HEK293 (cell line): ENCODE measurements at regions not wholly inside any gene's neighbourhood (a gene's known extent, or its start where the extent isn't known, plus 50 kb on each side); places are given as distances from the start of the nearest gene placed in this dataset.

Experiments used
- CTCF ChIA-PET: fragments of 350-600 bp; formaldehyde crosslinking; extraction: SDS; loops from one replicate; lab custom pipeline; 2021; ENCODE audit warnings: antibody characterized with exemption; lab: Yijun Ruan, JAX
- POLR2A ChIA-PET: fragments of 300-600 bp; formaldehyde crosslinking; extraction: SDS; loops from one replicate; lab custom pipeline; 2020; ENCODE audit warnings: antibody characterized with exemption, inconsistent platforms; lab: Yijun Ruan, JAX
- H3K27ac ChIP-seq: fragments of 200-500 bp; sonication (Bioruptor generic); 2 replicates; pipeline ENCODE4 v1.5.1; 2014; ENCODE audit warnings: low read depth, low read length, control low read depth, inconsistent platforms; ENCODE audit errors: extremely low read depth
- H3K36me3 ChIP-seq, 2 experiments: fragments of 200-500 bp in 1 of 2; sonication (Bioruptor generic) in 1 of 2; 1 replicate in 1 of 2; 2 replicates in 1 of 2; pipeline ENCODE4 v1.5.1; 2014 to 2017; ENCODE audit warnings: inconsistent platforms in 2 of 2, low read length in 2 of 2; ENCODE audit not compliant: control insufficient read depth in 2 of 2, insufficient read depth in 1 of 2
- H3K4me1 ChIP-seq: fragments of 200-500 bp; sonication (Bioruptor generic); 2 replicates; pipeline ENCODE4 v1.5.1; 2014; ENCODE audit warnings: mild to moderate bottlenecking, low read length, inconsistent platforms; ENCODE audit not compliant: control insufficient read depth, insufficient read depth
- H3K4me3 ChIP-seq: 2 replicates; pipeline ENCODE4 v1.5.1; 2011; ENCODE audit warnings: low read depth, mild to moderate bottlenecking, control low read depth, low read length, moderate library complexity
- H3K9me3 ChIP-seq: fragments of 200-500 bp; sonication (Bioruptor generic); 2 replicates; pipeline ENCODE4 v1.5.1; 2014; ENCODE audit warnings: low read depth, low read length, inconsistent platforms; ENCODE audit not compliant: control insufficient read depth, insufficient read depth
- HOXD13 ChIP-seq: sonication (generic); formaldehyde crosslinking; IDR thresholded peaks from 2 replicates; pipeline ENCODE4 v1.8.0; 2022; ENCODE audit warnings: missing genetic modification reagents, borderline replicate concordance
- KLF8 ChIP-seq: fragments of 450-650 bp; formaldehyde crosslinking; IDR thresholded peaks from 2 replicates; pipeline ENCODE4 v1.5.1; 2016; ENCODE audit warnings: missing biosample characterization, missing genetic modification characterization
- PRDM1 ChIP-seq: fragments of 450-650 bp; formaldehyde crosslinking; IDR thresholded peaks from 2 replicates; pipeline ENCODE4; 2016; ENCODE audit warnings: missing biosample characterization, missing genetic modification characterization
- ZNF174 ChIP-seq: fragments of 450-650 bp; formaldehyde crosslinking; IDR thresholded peaks from 2 replicates; pipeline ENCODE4 v1.5.0; 2017; ENCODE audit warnings: missing biosample characterization, mild to moderate bottlenecking, missing genetic modification characterization
- ZNF530 ChIP-seq: fragments of 450-650 bp; formaldehyde crosslinking; IDR thresholded peaks from 2 replicates; pipeline ENCODE4 v1.5.1; 2016; ENCODE audit warnings: low read depth, missing biosample characterization, missing genetic modification characterization
- ZNF549 ChIP-seq: fragments of 450-650 bp; IDR thresholded peaks from 2 replicates; pipeline ENCODE4 v1.5.1; 2018; ENCODE audit warnings: missing biosample characterization, missing genetic modification characterization, mild to moderate bottlenecking, inconsistent platforms, moderate library complexity
- ZNF571 ChIP-seq: fragments of 450-650 bp; formaldehyde crosslinking; IDR thresholded peaks from 2 replicates; pipeline ENCODE4 v1.5.0; 2017; ENCODE audit warnings: missing biosample characterization, missing genetic modification characterization
- ZNF596 ChIP-seq: fragments of 450-650 bp; IDR thresholded peaks from 2 replicates; pipeline ENCODE4 v1.5.0; 2018; ENCODE audit warnings: missing biosample characterization, mild to moderate bottlenecking, missing genetic modification characterization, moderate library complexity
- ZNF610 ChIP-seq: fragments of 450-650 bp; formaldehyde crosslinking; IDR thresholded peaks from 2 replicates; pipeline ENCODE4 v1.5.1; 2016; ENCODE audit warnings: missing biosample characterization, missing genetic modification characterization, borderline replicate concordance
- ZNF624 ChIP-seq: fragments of 450-650 bp; formaldehyde crosslinking; IDR thresholded peaks from 2 replicates; pipeline ENCODE4 v1.5.1; 2017; ENCODE audit warnings: missing biosample characterization, missing genetic modification characterization
- ZNF629 ChIP-seq: fragments of 450-650 bp; formaldehyde crosslinking; IDR thresholded peaks from 2 replicates; pipeline ENCODE4 v1.5.1; 2017; ENCODE audit warnings: missing biosample characterization, missing genetic modification characterization
- ZNF701 ChIP-seq: fragments of 450-650 bp; formaldehyde crosslinking; IDR thresholded peaks from 2 replicates; pipeline ENCODE4 v1.5.1; 2016; ENCODE audit warnings: missing biosample characterization, missing genetic modification characterization
- ZNF76 ChIP-seq: fragments of 450-650 bp; formaldehyde crosslinking; IDR thresholded peaks from 2 replicates; pipeline ENCODE4; 2016; ENCODE audit warnings: low read depth, missing biosample characterization, missing genetic modification characterization, borderline replicate concordance
- ZNF777 ChIP-seq: fragments of 450-650 bp; formaldehyde crosslinking; IDR thresholded peaks from 2 replicates; pipeline ENCODE4 v1.5.1; 2017; ENCODE audit warnings: missing biosample characterization, missing genetic modification characterization, borderline replicate concordance
- ZNF843 ChIP-seq: fragments of 450-650 bp; formaldehyde crosslinking; IDR thresholded peaks from 2 replicates; pipeline ENCODE4 v1.5.1; 2016; ENCODE audit warnings: missing biosample characterization, missing genetic modification characterization
- ZSCAN23 ChIP-seq: fragments of 450-650 bp; formaldehyde crosslinking; IDR thresholded peaks from 2 replicates; pipeline ENCODE4 v1.5.1; 2016; ENCODE audit warnings: missing biosample characterization, missing genetic modification characterization
- TF ChIP-seq, protein P1 (sequence below): fragments of 450-650 bp; IDR thresholded peaks from 2 replicates; pipeline ENCODE4 v1.5.1; 2018; ENCODE audit warnings: missing biosample characterization, missing genetic modification characterization
- TF ChIP-seq, protein P2 (sequence below): sonication (generic); formaldehyde crosslinking; IDR thresholded peaks from 2 replicates; pipeline ENCODE4 v1.8.1; 2022; ENCODE audit warnings: mild to moderate bottlenecking, moderate library complexity, missing genetic modification reagents
- TF ChIP-seq, protein P3 (sequence below): fragments of 450-650 bp; formaldehyde crosslinking; IDR thresholded peaks from 2 replicates; pipeline ENCODE4 v1.5.1; 2017; ENCODE audit warnings: missing biosample characterization, mild to moderate bottlenecking, missing genetic modification characterization, moderate library complexity
- TF ChIP-seq, protein P4 (sequence below): fragments of 450-650 bp; formaldehyde crosslinking; IDR thresholded peaks from 2 replicates; pipeline ENCODE4 v1.5.1; 2017; ENCODE audit warnings: missing biosample characterization, missing genetic modification characterization
- TF ChIP-seq, protein P5 (sequence below): fragments of 450-650 bp; formaldehyde crosslinking; IDR thresholded peaks from 2 replicates; pipeline ENCODE4 v1.5.1; 2017; ENCODE audit warnings: missing biosample characterization, missing genetic modification characterization
- TF ChIP-seq, protein P6 (sequence below): fragments of 450-650 bp; formaldehyde crosslinking; IDR thresholded peaks from 2 replicates; pipeline ENCODE4 v1.5.1; 2016; ENCODE audit warnings: missing biosample characterization, missing genetic modification characterization

DNA sequence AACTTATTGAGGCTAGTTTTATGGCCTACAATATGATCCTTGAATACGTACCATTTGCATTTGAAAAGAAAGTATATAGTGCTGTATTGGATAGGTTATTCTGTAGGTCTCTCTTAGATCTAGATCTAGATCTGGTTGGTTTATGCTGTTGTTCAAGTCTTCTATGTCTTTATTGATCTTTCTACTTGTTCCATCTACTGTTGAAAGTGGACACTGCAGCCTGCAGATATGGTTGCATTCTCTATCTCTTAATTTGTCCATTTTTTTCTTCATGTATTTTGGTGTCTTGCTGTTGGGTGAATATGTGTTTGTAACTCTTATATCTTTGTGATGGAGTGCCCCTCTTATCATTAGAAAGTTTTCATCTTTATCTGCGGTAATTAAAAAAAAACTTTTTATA lies 139.4 kb upstream of the PCDH15 start:
- ChIA-PET POLR2A (no interaction called here), CTCF (no interaction called here)
- TF ChIP-seq, protein P1, sequence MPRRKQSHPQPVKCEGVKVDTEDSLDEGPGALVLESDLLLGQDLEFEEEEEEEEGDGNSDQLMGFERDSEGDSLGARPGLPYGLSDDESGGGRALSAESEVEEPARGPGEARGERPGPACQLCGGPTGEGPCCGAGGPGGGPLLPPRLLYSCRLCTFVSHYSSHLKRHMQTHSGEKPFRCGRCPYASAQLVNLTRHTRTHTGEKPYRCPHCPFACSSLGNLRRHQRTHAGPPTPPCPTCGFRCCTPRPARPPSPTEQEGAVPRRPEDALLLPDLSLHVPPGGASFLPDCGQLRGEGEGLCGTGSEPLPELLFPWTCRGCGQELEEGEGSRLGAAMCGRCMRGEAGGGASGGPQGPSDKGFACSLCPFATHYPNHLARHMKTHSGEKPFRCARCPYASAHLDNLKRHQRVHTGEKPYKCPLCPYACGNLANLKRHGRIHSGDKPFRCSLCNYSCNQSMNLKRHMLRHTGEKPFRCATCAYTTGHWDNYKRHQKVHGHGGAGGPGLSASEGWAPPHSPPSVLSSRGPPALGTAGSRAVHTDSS (tag by site-specific recombination), result no peak
- TF ChIP-seq PRDM1 (tag by site-specific recombination), result no peak
- Histone ChIP-seq H3K9me3 (no peaks in the 10 kb centered on the region), H3K36me3 (no peaks in the 10 kb centered on the region), H3K4me1 (no peaks in the 10 kb centered on the region), H3K27ac (no peak overlapping the region), H3K4me3 (no peak overlapping the region)

DNA sequence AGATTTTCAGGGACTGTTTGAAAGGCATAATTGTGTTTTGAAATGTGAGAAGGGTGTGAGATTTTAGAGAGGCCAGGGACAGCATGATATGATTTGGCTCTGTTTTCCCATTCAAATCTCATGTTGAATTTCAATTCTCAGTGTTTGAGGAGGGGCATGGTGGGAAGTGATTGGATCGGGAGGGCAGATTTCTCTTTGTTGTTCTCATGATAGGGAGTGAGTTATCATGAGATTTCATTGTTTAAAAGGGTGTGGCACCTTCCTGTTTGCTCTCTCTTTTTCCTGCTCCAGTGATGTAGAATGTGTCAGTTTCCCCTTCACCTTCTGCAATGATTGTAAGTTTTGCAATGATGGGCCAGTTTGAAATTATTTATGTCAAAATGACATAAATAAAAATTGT lies 113.0 kb upstream of the PCDH15 start:
- TF ChIP-seq ZNF629 (no peak), ZNF596 (tag by site-specific recombination) (no peak), HOXD13 (CRISPR knock-in tag) (no peak), ZNF777 (tag by site-specific recombination) (no peak), KLF8 (tag by site-specific recombination) (no peak), ZNF174 (tag by site-specific recombination) (no peak), PRDM1 (tag by site-specific recombination) (no peak), ZNF610 (no peak), ZNF624 (tag by site-specific recombination) (no peak)
- TF ChIP-seq, protein P2, sequence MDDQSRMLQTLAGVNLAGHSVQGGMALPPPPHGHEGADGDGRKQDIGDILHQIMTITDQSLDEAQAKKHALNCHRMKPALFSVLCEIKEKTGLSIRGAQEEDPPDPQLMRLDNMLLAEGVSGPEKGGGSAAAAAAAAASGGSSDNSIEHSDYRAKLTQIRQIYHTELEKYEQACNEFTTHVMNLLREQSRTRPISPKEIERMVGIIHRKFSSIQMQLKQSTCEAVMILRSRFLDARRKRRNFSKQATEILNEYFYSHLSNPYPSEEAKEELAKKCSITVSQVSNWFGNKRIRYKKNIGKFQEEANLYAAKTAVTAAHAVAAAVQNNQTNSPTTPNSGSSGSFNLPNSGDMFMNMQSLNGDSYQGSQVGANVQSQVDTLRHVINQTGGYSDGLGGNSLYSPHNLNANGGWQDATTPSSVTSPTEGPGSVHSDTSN (CRISPR knock-in tag), result no peak
- Histone ChIP-seq H3K9me3 (no peaks in the 10 kb centered on the region), H3K4me1 (no peaks in the 10 kb centered on the region), H3K4me3 (no peak overlapping the region), H3K36me3 (no peaks in the 10 kb centered on the region), H3K27ac (no peak overlapping the region)
- ChIA-PET POLR2A (no interaction called here), CTCF (no interaction called here)

DNA sequence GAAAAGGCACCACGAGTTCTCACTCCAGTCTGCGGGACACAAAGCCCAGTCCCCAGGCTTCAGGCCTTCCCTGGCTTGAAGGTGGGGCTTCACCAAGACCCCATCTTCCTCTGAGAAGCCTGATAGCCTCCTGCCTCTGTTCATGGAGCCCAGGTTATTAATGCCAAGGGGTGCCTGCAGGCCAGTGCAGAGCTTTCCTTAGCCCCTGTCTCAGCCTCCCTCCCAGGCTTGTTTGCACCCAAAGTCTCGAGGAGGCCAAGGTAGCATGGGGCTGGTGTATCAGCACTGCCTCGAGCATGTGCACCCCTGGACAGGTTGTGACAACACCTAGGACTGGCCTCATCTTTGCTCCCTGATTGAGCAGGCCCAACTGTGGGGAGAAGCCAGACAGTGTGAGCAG lies 108.1 kb upstream of the PCDH15 start:
- no peak overlapping the region for H3K4me3 ChIP-seq
- ChIA-PET POLR2A (no interaction called here), CTCF (no interaction called here)
- no peaks in the 10 kb centered on the region for H3K4me1 ChIP-seq
- no peaks in the 10 kb centered on the region for H3K36me3 ChIP-seq
- H3K9me3 ChIP-seq, result no peaks in the 10 kb centered on the region
- no peak overlapping the region for H3K27ac ChIP-seq
- TF ChIP-seq ZNF571 (tag by site-specific recombination), result no peak
- TF ChIP-seq ZNF843 (tag by site-specific recombination), result no peak
- no peak for TF ChIP-seq ZNF701 (tag by site-specific recombination)
- TF ChIP-seq, protein P3, sequence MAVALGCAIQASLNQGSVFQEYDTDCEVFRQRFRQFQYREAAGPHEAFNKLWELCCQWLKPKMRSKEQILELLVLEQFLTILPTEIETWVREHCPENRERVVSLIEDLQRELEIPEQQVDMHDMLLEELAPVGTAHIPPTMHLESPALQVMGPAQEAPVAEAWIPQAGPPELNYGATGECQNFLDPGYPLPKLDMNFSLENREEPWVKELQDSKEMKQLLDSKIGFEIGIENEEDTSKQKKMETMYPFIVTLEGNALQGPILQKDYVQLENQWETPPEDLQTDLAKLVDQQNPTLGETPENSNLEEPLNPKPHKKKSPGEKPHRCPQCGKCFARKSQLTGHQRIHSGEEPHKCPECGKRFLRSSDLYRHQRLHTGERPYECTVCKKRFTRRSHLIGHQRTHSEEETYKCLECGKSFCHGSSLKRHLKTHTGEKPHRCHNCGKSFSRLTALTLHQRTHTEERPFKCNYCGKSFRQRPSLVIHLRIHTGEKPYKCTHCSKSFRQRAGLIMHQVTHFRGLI (tag by site-specific recombination), result no peak
- no peak for TF ChIP-seq ZNF76
- no peak for TF ChIP-seq ZNF530
- TF ChIP-seq, protein P4, sequence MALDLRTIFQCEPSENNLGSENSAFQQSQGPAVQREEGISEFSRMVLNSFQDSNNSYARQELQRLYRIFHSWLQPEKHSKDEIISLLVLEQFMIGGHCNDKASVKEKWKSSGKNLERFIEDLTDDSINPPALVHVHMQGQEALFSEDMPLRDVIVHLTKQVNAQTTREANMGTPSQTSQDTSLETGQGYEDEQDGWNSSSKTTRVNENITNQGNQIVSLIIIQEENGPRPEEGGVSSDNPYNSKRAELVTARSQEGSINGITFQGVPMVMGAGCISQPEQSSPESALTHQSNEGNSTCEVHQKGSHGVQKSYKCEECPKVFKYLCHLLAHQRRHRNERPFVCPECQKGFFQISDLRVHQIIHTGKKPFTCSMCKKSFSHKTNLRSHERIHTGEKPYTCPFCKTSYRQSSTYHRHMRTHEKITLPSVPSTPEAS, result no peak
- TF ChIP-seq, protein P5, sequence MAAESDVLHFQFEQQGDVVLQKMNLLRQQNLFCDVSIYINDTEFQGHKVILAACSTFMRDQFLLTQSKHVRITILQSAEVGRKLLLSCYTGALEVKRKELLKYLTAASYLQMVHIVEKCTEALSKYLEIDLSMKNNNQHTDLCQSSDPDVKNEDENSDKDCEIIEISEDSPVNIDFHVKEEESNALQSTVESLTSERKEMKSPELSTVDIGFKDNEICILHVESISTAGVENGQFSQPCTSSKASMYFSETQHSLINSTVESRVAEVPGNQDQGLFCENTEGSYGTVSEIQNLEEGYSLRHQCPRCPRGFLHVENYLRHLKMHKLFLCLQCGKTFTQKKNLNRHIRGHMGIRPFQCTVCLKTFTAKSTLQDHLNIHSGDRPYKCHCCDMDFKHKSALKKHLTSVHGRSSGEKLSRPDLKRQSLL, result no peak
- TF ChIP-seq ZSCAN23, result no peak
- TF ChIP-seq, protein P6, sequence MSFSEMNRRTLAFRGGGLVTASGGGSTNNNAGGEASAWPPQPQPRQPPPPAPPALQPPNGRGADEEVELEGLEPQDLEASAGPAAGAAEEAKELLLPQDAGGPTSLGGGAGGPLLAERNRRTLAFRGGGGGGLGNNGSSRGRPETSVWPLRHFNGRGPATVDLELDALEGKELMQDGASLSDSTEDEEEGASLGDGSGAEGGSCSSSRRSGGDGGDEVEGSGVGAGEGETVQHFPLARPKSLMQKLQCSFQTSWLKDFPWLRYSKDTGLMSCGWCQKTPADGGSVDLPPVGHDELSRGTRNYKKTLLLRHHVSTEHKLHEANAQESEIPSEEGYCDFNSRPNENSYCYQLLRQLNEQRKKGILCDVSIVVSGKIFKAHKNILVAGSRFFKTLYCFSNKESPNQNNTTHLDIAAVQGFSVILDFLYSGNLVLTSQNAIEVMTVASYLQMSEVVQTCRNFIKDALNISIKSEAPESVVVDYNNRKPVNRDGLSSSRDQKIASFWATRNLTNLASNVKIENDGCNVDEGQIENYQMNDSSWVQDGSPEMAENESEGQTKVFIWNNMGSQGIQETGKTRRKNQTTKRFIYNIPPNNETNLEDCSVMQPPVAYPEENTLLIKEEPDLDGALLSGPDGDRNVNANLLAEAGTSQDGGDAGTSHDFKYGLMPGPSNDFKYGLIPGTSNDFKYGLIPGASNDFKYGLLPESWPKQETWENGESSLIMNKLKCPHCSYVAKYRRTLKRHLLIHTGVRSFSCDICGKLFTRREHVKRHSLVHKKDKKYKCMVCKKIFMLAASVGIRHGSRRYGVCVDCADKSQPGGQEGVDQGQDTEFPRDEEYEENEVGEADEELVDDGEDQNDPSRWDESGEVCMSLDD, result no peak
- no peak for TF ChIP-seq ZNF549
- TF ChIP-seq ZNF777 (tag by site-specific recombination), result no peak
